MM.1S (cell line): ENCODE measurements at regions not wholly inside any gene's neighbourhood (a gene's known extent, or its start where the extent isn't known, plus 50 kb on each side); places are given as distances from the start of the nearest gene placed in this dataset.

Source experiments
- DNase-seq: peaks from one replicate; pipeline ENCODE4 v3.0.0-alpha.2; 2015
- H2AFZ ChIP-seq: fragments of 300-600 bp; sonication (generic); 2 replicates; pipeline ENCODE4 v1.6.0; 2016; ENCODE audit warnings: antibody characterized with exemption, low read length
- H3F3A ChIP-seq: fragments of 300-600 bp; sonication (generic); 2 replicates; pipeline ENCODE4 v1.6.1; 2016; ENCODE audit warnings: mild to moderate bottlenecking, antibody characterized with exemption, low read length, moderate library complexity, mixed read lengths; ENCODE audit not compliant: insufficient read depth
- H3K27ac ChIP-seq: fragments of 300-600 bp; sonication (generic); 2 replicates; pipeline ENCODE4 v1.5.1; 2016; ENCODE audit warnings: mild to moderate bottlenecking, low read length
- H3K27me3 ChIP-seq: fragments of 300-600 bp; sonication (generic); replicated peaks from 2 replicates; pipeline ENCODE4 v1.6.0; 2016; ENCODE audit warnings: low read length; ENCODE audit not compliant: insufficient read depth
- H3K36me3 ChIP-seq: fragments of 300-600 bp; sonication (generic); replicated peaks from 2 replicates; pipeline ENCODE4 v1.6.1; 2016; ENCODE audit warnings: mild to moderate bottlenecking, low read length, mixed read lengths; ENCODE audit not compliant: insufficient read depth
- H3K4me1 ChIP-seq: fragments of 300-600 bp; sonication (generic); 2 replicates; pipeline ENCODE4 v1.6.1; 2016; ENCODE audit warnings: low read length, mixed read lengths
- H3K4me2 ChIP-seq: fragments of 300-600 bp; sonication (generic); 2 replicates; pipeline ENCODE4 v1.6.0; 2016; ENCODE audit warnings: low read depth, low read length
- H3K4me3 ChIP-seq: fragments of 300-600 bp; sonication (generic); 2 replicates; pipeline ENCODE4 v1.5.1; 2016; ENCODE audit warnings: low read length, mixed read lengths
- H3K79me2 ChIP-seq: fragments of 300-600 bp; sonication (generic); 2 replicates; pipeline ENCODE4 v1.6.1; 2016; ENCODE audit warnings: mixed run types, low read length, mixed read lengths
- H3K9ac ChIP-seq: fragments of 300-600 bp; sonication (generic); 2 replicates; pipeline ENCODE4 v1.6.1; 2016; ENCODE audit warnings: low read length, mixed read lengths
- H3K9me2 ChIP-seq: fragments of 300-600 bp; sonication (generic); replicated peaks from 2 replicates; pipeline ENCODE4 v1.6.1; 2016; ENCODE audit warnings: mild to moderate bottlenecking, low read length, mixed read lengths; ENCODE audit not compliant: insufficient read depth
- H3K9me3 ChIP-seq: fragments of 300-600 bp; sonication (generic); replicated peaks from 2 replicates; pipeline ENCODE4 v1.6.1; 2016; ENCODE audit warnings: mild to moderate bottlenecking, low read length, mixed read lengths; ENCODE audit not compliant: insufficient read depth
- H4K20me1 ChIP-seq: fragments of 300-600 bp; sonication (generic); 2 replicates; pipeline ENCODE4 v1.6.1; 2016; ENCODE audit warnings: mild to moderate bottlenecking, low read length, moderate library complexity, mixed read lengths; ENCODE audit not compliant: insufficient read depth
- EZH2 ChIP-seq: fragments of 300-600 bp; sonication (generic); optimal IDR thresholded peaks from 2 replicates; pipeline ENCODE3; 2017; ENCODE audit warnings: low read depth, mild to moderate bottlenecking, antibody characterized with exemption, low read length, mixed read lengths
- EZH2phosphoT487 ChIP-seq: fragments of 300-600 bp; sonication (generic); IDR thresholded peaks from 2 replicates; pipeline ENCODE4 v1.6.1; 2018; ENCODE audit warnings: antibody characterized with exemption, low read length
- TF ChIP-seq, protein P1 (sequence below): fragments of 300-600 bp; sonication (generic); IDR thresholded peaks from 2 replicates; pipeline ENCODE4 v1.5.1; 2016; ENCODE audit warnings: antibody characterized with exemption, low read length, mixed read lengths

DNA sequence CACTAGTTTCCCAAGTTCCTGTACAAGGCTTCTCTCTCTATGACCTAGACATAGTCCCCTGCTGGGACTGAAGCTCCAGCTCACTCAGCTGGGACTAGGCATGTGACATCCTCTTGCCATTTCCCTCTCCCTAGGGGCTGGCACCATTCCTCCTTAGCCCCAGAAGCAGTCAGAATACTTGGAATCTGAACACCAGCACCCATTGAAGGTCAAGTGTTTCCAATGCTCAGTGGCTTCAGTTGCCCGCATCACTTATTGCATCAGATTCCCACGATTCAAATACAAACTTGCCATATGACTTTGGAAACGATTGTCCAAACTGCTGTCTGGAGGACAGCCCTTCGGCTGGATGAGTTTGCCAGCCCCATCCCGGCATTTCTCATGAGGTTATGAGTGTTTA lies 65.5 kb upstream of the HOPX start:
- Histone ChIP-seq H3K9me2 (no peaks in the 10 kb centered on the region), H3K79me2 (no peaks in the 10 kb centered on the region), H3F3A (no peaks in the 10 kb centered on the region), H3K9ac (no peak overlapping the region), H3K36me3 (no peaks in the 10 kb centered on the region), H3K27ac (no peak overlapping the region), H3K9me3 (no peaks in the 10 kb centered on the region), H3K4me1 (peaks cover 6% of the 10 kb centered on the region; the same call in 1 of the 2 replicates), H3K4me2 (no peak overlapping the region), H3K27me3 (no peaks in the 10 kb centered on the region), H3K4me3 (no peak overlapping the region), H2AFZ (no peak overlapping the region), H4K20me1 (no peaks in the 10 kb centered on the region)
- TF ChIP-seq EZH2 = no peak
- TF ChIP-seq, protein P1, sequence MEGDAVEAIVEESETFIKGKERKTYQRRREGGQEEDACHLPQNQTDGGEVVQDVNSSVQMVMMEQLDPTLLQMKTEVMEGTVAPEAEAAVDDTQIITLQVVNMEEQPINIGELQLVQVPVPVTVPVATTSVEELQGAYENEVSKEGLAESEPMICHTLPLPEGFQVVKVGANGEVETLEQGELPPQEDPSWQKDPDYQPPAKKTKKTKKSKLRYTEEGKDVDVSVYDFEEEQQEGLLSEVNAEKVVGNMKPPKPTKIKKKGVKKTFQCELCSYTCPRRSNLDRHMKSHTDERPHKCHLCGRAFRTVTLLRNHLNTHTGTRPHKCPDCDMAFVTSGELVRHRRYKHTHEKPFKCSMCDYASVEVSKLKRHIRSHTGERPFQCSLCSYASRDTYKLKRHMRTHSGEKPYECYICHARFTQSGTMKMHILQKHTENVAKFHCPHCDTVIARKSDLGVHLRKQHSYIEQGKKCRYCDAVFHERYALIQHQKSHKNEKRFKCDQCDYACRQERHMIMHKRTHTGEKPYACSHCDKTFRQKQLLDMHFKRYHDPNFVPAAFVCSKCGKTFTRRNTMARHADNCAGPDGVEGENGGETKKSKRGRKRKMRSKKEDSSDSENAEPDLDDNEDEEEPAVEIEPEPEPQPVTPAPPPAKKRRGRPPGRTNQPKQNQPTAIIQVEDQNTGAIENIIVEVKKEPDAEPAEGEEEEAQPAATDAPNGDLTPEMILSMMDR = no peak
- DNase-seq = no peak

DNA sequence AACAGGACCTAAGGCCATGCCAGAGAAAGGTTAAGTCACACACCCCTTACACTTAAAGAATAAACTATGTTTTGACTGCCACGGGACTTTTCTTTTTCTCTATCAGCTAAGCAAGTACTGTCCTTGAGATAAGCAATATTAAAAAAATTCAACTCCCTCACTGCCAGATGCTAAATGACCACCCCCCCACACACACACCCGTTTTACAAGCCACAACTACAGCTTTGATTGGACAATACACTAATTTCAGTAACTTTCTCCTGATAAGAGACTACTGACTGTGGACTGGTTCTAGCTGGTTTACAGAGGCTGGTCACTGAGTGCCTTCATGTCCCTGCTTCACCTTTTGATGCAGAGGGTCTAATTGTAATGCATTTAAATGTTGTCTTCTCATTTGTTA lies 63.9 kb upstream of the HOPX start:
- Histone ChIP-seq H3K9me2 (no peaks in the 10 kb centered on the region), H4K20me1 (no peaks in the 10 kb centered on the region), H3K9me3 (no peaks in the 10 kb centered on the region), H3K9ac (no peak overlapping the region), H3K79me2 (no peaks in the 10 kb centered on the region), H3F3A (no peaks in the 10 kb centered on the region), H3K4me2 (no peak overlapping the region), H2AFZ (no peak overlapping the region), H3K27me3 (no peaks in the 10 kb centered on the region), H3K36me3 (no peaks in the 10 kb centered on the region), H3K27ac (no peak overlapping the region), H3K4me1 (no peaks in the 10 kb centered on the region), H3K4me3 (no peak overlapping the region)
- TF ChIP-seq EZH2 = no peak
- TF ChIP-seq EZH2phosphoT487 = no peak
- TF ChIP-seq, protein P1 = no peak
- DNase-seq = no peak

DNA sequence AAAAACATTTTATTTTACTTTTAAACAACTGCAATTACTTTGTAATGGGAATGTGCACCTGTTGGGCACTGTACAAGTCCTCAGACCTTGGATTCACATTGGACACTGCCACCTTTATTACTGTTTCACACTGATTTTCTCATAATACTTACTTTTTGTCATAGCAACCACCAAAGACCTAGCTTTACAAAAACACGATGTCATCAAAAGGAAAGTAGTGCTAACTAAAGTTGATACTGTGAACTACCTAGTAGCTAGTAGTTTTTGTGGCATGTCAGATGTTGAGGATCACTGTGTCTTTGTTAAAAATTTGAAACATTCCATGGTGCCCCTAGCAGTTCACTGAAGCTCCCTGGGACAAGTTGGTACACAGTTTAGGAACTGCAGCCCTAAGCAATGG lies 62.9 kb upstream of the HOPX start:
- Histone ChIP-seq H3K4me3 (no peak overlapping the region), H3K27me3 (no peaks in the 10 kb centered on the region), H3F3A (no peaks in the 10 kb centered on the region), H4K20me1 (no peaks in the 10 kb centered on the region), H3K4me2 (no peak overlapping the region), H3K36me3 (no peaks in the 10 kb centered on the region), H3K79me2 (no peaks in the 10 kb centered on the region), H3K9me3 (no peaks in the 10 kb centered on the region), H3K9me2 (no peaks in the 10 kb centered on the region), H2AFZ (no peak overlapping the region), H3K9ac (no peak overlapping the region), H3K4me1 (peaks cover 5% of the 10 kb centered on the region), H3K27ac (no peak overlapping the region)
- no peak for DNase-seq
- TF ChIP-seq, protein P1 = no peak
- no peak for TF ChIP-seq EZH2phosphoT487
- TF ChIP-seq EZH2 = no peak
